ENCODE measurements at regions not wholly inside any gene's neighbourhood (a gene's known extent, or its start where the extent isn't known, plus 50 kb on each side); places are given as distances from the start of the nearest gene placed in this dataset.

GRCh38 chr9:107737610-107737986, 248.0 kb upstream of the KLF4 start:
- CTCF ChIA-PET: interaction anchor here (0.5 kb wide), 1 partner anchor 890 kb away, joined by 3 read pairs; no protein-coding TSS in a partner anchor
- H3K27ac ChIP-seq: peak overlapping the region; percentile 99
- no peak for DNase-seq (ENCODE audit: low spot score)
- POLR2A ChIA-PET (ENCODE audit: low non-redundant PET): interaction anchor here (0.6 kb wide), 1 partner anchor 14 kb away, joined by 3 read pairs; no protein-coding TSS in a partner anchor
- TF ChIP-seq CTCF (conservative IDR thresholded peaks at IDR 0.05; ENCODE audit: low read depth): no peak

GRCh38 chr9:107735821-107736220, 246.3 kb upstream of the KLF4 start:
- POLR2A ChIA-PET (ENCODE audit: low non-redundant PET): no interaction called here
- peak overlapping the region; percentile 99 for H3K27ac ChIP-seq
- CTCF ChIA-PET: interaction anchor here (0.5 to 0.7 kb wide), 2 partner anchors 227 to 859 kb away, joined by 3 read pairs; no protein-coding TSS in a partner anchor
- DNase-seq (ENCODE audit: low spot score): no peak
- TF ChIP-seq CTCF (conservative IDR thresholded peaks at IDR 0.05; ENCODE audit: low read depth): no peak

- DNase-seq (ENCODE audit: low spot score): peak; percentile 66
- TF ChIP-seq CTCF (conservative IDR thresholded peaks at IDR 0.05; ENCODE audit: low read depth): no peak
- H3K27ac ChIP-seq: peak overlapping the region; percentile 97
- ChIA-PET CTCF (interaction anchor here (0.6 kb wide), 2 partner anchors 49 to 1130 kb away, joined by 3 to 4 read pairs; no protein-coding TSS in a partner anchor), POLR2A (ENCODE audit: low non-redundant PET) (no interaction called here)
Measured at GRCh38 chr9:107734256-107735013, 244.9 kb upstream of the KLF4 start.

GRCh38 chr9:107733523-107733894, 243.9 kb upstream of the KLF4 start:
- H3K27ac ChIP-seq: peak overlapping the region; percentile 97
- TF ChIP-seq CTCF (conservative IDR thresholded peaks at IDR 0.05; ENCODE audit: low read depth): no peak
- no peak for DNase-seq (ENCODE audit: low spot score)
- ChIA-PET CTCF (interaction anchor here (0.7 to 1.2 kb wide), 3 partner anchors 41 to 48 kb away, joined by 3 to 5 read pairs (median 4); no protein-coding TSS in a partner anchor), POLR2A (ENCODE audit: low non-redundant PET) (no interaction called here)

- TF ChIP-seq CTCF (conservative IDR thresholded peaks at IDR 0.05; ENCODE audit: low read depth): no peak
- POLR2A ChIA-PET (ENCODE audit: low non-redundant PET): no interaction called here
- H3K27ac ChIP-seq: peak overlapping the region; percentile 97
- peak; percentile 82 for DNase-seq (ENCODE audit: low spot score)
- CTCF ChIA-PET: interaction anchor here (0.7 to 1.2 kb wide), 3 partner anchors 41 to 49 kb away, joined by 3 to 5 read pairs (median 4); no protein-coding TSS in a partner anchor
Measured at GRCh38 chr9:107732781-107733522, 243.4 kb upstream of the KLF4 start.

GRCh38 chr9:107731115-107731762, 241.7 kb upstream of the KLF4 start:
- no peak overlapping the region for H3K27ac ChIP-seq
- POLR2A ChIA-PET (ENCODE audit: low non-redundant PET): no interaction called here
- DNase-seq (ENCODE audit: low spot score): no peak
- TF ChIP-seq CTCF (conservative IDR thresholded peaks at IDR 0.05; ENCODE audit: low read depth): no peak
- CTCF ChIA-PET: interaction anchor here (0.9 kb wide), 1 partner anchor 11 kb away, joined by 3 read pairs; no protein-coding TSS in a partner anchor
